ENCODE measurements at regions not wholly inside any gene's neighbourhood (a gene's known extent, or its start where the extent isn't known, plus 50 kb on each side); places are given as distances from the start of the nearest gene placed in this dataset.

DNA sequence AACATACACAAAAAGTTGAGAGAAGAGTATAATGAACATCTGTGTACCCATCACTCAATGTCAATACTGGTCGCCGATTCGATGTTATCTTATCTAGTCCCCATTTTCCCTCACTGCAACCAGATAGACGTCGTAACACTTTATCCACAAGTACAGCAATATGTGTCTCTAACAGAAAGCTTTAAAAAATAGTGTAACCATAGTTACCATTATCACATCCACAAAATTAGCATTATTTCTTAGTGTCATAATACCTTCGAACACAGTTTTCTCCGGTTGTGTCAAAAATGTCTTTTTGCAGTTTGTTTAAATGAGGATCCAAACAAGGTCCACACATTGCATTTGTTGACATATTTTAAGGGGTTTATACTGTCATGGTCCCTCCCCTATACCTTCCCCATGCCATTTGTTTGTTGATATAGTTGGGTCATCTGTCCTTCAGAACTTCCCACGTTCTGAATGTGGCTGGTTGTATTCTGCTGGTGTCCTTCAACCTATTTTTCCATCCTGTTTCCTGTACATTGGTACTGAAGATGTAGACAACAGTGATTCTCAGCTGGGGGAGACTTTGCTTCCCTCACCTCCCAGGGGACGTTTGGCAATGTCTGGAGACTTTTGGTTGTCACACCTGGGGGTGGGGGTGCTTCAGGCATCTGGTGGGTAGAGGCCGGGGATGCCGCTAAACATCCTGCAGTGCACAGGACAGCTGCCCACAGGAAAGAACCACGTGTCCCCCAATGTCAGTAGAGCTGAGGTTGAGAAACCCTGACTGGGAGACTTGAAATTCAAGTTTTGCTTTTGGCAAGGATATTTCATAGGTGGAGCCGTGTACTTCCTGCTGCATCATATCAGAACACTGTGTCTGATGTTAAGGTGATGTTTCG is 72.7 kb upstream of the SPRED2 start:
- DNase-seq, result no peak

DNA sequence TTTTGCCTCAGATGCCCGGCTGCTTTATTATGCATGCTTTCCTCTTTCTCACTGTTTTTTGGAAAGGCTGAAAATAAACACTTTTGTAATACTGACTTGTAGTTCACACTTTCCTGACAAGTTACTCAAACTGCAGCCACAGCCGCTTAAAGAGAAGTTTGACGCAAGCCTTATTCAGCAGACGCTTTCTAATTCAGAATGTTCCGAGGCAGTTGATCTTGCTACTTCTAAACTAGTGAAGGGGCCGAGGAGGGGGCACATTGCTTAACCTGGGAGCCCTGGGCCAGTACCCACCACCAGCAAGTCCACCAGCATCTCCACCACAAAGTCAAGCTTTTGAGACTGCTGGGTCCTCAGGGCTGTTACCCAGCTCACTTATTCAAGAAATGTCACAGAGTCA is 71.8 kb upstream of the SPRED2 start:
- DNase-seq, result no peak

DNA sequence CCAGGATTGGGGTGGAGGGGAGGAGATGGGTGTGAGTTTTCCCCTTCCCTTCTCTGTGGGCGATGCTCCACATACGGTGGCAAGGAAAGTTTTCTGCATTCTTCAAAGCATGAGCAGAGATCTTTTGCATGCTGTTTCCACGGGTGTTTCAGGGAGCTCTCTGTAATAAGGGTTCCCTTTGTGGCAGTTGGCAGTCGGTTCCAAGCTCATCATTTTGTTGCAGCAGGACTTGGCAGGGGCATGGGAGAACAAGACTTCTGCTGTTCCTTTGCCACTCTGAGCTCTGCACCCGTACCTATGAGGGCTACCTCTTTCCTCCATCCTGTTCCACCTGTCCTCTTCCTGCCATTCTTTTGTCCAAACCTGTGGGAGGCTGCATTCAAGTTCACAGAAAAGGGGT is 71.3 kb upstream of the SPRED2 start:
- no peak for DNase-seq

DNA sequence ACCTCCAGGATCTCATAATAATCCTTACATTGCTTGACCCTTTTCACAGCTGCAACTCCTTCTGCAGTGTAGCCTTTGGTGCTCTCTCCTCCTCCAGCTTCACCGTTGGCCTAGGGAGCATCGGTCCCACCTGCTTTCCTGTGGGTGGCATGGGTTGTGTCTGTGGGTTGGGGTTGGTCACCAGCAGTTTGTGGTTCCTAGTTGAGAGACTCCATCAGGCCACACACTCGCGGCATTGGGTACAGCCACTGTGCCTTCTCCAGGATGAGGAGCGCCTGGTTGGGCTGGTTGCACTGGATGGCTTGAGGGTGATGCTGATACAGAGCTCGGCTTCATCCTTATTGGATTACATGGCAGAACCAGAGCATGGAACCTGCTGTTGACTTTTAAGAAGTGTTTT is 69.4 kb upstream of the SPRED2 start:
- DNase-seq, result no peak

DNA sequence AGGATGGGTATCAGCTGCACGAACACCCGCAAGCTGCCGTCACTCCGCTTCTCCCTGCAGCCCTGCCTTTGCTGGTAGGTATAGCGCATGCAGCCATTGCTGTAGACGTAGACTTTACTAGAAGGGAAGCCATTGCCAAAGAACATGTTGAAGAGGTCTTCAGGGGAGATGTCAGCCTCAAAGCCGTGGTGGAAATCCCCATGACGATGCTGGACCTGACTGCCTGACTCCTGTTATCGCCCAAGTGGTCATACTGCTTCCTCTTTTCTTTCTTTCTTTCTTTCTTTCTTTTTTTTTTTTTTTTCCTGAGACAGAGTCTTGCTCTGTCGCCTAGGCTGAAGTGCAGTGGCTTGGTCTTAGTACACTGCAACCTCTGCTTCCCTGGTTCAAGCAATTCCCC is 68.7 kb upstream of the SPRED2 start:
- DNase-seq, result no peak

DNA sequence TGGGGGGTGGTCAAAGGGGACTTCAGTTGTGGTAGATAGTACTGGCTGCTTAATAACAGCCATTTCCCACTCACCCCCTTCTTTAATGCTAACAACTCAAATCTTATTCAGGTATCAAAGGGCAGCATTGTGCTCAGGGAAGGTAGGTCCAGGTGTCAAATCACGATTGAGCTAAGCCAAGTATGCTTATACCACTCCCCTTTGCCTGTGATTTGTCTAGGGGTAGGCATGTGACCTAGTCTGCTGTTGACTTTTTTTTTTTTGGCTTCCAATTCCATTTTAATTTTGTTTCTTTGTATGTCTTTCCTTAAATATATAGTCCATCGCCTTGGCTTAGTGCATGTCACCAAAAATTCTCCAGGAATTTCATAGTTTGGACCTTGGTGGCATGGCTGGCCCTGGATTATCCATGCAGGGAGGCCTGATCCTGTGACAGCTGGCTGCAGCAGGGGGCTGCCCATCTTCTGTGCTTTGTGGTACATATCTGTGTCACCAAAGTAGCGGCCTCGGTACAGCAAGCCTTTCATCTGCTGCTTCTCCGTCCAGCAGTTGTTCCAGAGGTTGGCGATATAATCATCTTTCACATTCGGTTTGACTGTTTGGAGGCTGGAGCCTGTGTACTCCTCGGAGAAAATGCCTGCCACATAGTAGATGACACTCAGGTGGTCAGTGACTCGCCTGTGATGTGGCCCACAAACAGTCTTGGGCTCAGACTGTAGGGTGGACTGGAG is 68.1 kb upstream of the SPRED2 start:
- DNase-seq, result no peak

DNA sequence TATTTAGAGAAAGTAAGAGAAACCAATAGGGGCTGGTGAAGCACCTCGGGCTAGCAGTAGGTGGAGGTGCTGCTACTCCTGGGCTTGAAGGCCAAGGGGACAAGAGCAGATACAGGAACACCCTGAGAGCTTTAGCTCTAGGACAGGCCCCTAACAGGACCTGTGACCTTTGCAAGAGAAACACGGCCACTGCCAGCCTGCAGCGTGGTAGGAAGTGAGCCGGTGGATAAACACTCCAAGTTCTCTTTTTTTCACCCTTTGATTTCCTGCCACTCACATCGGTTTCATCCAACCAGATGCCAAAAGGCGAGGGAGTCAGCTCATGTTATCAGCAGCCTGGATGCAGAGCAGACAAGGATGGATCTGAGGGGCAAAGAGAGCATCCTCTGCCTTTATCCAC is 66.8 kb upstream of the SPRED2 start:
- no peak for DNase-seq

DNA sequence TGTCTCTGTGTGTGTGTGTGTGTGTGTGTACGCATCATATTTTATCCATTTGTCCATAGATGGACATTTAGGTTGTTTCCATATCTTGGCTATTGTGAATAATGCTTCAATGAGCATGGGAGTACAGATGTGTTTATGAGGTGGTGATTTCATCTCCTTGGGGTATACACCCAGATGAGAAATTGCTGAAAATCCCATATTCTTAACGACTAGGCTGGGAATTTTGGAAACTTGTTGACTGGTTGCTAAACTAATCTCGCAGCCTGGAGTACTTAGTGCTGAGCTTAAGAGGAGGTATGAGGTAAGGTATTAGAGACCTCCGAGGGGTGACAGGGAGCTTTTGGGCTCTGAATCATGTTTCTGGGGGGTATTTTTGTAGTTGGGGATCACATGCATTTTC is 66.0 kb upstream of the SPRED2 start:
- no peak for DNase-seq

DNA sequence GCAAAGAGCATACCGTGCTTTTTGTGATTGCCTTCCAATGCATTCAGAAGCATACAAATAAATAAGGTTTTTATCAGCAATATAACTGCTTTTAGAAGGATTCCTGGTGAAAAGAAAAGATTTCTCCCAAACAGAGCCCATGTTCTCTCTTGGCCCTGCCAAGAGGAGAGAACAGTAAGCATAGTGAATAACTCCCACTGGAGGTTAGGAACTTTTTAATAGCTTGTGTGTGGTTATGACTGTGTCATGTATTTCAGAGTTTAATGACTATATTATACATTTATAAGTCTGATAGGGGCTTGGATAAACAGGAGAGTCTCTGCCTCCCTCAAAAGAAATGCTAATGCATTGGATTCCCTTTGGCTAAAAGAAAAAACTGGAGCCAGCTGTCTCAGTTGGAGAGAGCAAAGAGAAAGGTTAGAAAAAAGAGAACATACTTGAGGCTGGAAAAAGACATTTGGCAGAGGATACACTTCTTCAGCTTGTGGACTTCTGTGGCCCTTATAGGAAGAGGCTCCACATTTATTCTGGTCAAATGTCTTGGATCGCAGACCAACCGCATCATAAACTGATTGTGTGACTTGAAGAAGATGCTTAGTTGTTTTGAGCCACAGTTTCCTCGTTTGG is 63.0 kb upstream of the SPRED2 start:
- DNase-seq, result no peak

DNA sequence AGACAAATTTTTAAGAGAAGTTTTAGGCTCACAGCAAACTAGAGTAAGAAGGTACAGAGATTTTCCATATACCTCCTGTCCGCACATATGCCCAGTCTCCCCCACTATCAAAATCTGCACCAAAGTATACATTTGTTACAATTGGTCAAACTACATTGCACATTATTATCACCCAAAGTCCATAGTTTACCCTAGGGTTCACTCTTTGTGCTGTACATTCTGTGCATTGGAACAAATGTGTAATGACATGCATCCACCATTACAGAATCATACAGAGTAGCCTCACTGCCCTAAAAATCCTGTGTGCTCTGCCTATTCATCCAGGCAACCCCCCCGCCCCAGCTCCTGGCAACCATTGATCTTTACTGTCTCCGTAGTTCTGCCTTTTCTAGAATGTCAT is 61.7 kb upstream of the SPRED2 start:
- no peak for DNase-seq

DNA sequence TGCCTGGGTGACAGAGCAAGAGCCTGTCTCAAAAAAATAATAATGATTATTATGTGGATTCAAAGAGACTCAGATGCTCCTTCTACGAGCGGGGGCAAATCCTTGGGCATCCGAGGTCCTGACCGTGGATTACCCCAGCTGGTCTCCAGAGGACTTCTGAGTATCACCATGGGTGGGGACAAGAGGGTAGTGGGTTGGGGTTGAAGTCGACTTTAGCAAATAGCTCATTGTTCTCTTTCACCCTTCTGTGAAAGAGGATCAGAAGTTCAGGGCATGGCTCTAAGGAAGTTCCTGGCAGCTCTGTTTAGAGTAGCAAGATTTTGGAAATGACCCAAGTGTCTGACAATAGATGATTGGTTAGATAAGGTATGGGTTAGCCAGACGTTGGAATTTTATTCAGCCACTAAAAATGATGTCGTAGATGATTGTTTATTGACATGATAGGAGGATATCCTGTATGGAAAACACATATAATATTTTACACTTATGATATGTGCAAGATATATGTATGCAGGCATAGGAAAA is 59.0 kb upstream of the SPRED2 start:
- no peak for DNase-seq

DNA sequence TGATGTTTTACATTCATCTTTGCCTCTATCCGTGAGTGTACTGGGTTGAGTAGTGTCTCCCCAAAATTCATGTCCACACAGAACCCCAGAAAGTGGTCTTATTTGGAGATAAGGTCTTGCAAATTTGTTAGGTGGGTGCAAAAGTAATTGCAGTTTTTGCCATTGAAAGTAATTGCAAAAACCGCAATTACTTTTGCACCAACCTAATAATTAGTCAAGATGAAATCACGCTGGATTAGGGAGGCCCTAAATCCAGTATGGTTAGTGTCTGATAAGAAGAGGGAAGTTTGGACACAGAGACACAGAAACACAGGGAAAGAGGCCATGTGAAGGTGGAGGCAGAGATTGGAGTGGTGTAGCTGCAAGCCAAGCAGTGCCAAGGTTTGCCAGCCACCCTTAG is 57.8 kb upstream of the SPRED2 start:
- DNase-seq, result no peak

DNA sequence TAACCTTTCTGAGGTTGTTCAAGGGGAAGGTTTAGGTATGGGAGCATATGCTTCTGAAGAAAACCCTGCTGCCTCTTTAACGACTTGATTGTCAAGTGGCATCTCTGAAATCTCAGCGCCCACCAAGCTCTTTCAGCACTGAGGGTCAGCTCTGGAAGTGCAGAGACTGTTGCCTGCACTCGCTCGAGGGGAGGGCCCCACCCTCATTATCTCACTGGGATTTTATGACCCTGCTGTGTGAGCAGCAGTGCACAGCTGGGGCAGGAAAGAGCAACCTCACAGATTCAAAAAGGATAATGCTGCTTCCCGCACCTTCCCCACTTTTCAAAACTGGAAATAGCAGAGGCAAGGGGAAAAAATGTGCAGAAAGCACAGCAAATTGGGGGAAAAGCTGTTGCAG is 56.9 kb upstream of the SPRED2 start:
- no peak for DNase-seq

DNA sequence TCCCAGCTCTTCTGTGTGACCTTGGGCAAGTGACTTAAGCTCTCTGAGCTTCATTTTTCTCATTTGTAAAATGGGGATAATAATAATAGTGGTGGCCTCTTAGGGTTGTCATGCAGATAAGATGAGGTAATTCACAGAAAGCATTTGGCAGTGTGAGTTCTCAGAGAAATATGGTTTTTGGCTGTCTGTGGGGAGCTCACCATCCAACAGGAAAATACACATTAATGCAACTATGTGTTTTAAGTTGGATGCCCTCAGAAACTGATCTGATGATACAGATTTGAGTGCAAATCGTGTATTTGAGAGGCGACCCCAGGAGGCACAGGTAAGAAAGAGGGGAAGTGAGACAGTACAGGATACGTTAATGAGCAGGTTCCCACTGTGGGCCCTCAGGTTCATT is 56.1 kb upstream of the SPRED2 start:
- no peak for DNase-seq

DNA sequence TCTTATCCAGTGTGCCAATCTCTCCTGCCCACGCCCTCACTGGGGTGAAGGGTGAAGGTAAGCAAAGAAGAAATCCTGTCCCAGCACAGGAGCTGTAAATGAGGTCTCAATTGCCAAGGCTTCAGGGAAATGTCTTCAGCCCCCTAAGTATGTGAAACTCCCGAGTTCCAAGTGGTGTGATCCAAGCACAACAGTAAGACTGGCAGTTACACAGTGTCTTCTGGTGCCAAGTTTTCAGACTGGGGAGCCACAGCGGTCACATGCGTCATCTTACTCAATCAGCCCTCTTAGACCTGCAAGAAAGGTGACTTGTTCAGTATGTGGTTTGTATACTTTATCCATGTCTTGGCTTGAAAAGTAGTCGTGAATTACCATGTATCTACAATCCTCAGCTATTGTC is 55.0 kb upstream of the SPRED2 start:
- no peak for DNase-seq

DNA sequence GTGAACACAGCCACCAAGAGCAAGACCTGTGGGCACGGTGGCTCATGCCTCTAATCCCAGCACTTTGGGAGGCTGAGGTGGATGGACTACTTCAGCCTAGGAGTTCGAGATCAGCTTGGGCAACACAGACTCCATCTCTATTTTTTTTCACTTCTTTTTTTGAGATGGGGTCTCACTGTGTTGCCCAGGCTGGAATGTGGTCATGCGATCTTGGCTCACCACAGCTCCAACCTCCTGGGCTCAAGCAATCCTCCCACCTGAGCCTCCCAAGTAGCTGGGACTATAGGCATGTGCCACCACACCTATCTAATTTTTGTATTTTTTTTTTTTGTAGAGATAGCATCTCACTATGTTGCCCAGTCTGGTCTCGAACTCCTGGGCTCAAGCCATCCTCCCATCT is 54.4 kb upstream of the SPRED2 start:
- no peak for DNase-seq

DNA sequence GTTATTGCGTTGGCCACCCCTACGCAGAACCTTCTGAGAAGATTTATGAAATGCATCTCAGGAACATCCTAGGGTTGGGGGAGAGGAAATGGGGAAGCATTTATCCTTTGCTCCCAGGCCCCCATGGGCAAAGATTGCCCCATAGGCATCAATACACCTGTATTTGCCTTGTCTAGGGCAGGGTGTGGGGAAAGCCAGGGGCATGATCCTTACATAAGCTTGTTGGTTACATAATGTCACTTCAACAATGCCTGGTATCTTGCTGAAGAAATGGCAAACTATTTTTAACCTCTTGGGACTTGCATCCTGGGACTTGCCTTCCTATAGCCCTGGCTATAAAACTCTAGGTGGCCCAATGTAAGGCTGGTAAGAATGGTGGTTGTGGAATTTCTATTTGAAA is 53.9 kb upstream of the SPRED2 start:
- DNase-seq, result no peak

DNA sequence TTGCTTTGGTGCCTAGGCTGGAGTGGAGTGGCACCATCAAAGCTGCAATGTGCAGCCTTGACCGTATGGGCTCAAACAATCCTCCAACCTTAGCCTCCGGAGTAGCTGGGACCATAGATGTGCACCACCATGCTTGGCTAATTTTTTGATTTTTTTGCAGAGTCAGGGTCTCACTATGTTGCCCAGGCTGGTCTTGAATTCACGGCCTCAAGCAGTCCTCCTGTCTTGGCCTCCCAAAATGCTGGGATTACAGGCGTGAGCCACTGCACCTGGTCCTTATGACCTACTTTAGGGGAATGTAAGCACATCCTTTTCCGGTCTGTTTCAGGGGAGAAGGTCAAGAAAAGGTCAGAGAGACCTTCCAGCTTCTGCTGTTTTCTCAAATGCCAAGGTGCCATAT is 53.4 kb upstream of the SPRED2 start:
- no peak for DNase-seq

DNA sequence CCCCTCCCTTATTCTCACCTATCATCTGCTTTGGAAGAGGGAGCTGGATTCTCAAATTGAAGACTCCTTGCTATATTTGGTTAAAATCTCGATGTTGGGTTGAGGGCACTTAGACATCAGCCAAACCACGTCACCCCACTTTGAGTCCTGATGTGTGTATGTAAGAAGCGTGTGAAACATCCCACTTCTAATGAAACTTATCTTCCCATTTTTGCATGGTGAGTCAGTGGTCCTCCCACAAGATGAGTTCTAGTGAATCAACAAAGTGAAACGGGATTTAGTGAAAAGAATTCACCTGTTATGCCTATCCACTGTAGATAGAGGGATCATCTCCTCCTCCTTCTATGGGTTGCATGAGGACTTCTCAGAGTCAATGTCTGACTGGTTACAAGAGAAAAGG is 51.4 kb upstream of the SPRED2 start:
- no peak for DNase-seq

DNA sequence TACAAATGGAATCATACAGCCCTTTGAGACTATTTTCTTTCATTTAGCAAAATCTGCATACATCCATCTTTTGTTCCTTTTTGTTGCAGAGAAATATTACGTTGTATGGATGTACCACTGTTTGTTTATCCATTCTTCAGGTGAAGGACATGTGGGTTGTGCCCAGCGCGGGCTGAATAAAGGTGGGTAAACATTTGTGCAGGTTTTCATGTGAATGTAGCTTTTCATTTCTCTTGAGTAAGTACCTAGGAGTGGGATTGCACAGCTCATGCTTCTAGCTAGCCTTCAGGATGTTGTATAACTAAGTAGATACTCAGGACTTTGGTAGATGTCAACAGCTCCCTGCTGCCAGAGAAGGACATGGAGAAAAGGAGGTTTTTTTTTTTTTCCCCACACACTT is 50.6 kb upstream of the SPRED2 start:
- DNase-seq, result no peak
